Hippocampal formation (tissue), 2 donors: ENCODE measurements at regions not wholly inside any gene's neighbourhood (a gene's known extent, or its start where the extent isn't known, plus 50 kb on each side); places are given as distances from the start of the nearest gene placed in this dataset.

Experiments used
- DNase-seq, 2 donors: peaks; one replicate each; lab custom pipeline; 2025; lab: John Stamatoyannopoulos, UW

DNA sequence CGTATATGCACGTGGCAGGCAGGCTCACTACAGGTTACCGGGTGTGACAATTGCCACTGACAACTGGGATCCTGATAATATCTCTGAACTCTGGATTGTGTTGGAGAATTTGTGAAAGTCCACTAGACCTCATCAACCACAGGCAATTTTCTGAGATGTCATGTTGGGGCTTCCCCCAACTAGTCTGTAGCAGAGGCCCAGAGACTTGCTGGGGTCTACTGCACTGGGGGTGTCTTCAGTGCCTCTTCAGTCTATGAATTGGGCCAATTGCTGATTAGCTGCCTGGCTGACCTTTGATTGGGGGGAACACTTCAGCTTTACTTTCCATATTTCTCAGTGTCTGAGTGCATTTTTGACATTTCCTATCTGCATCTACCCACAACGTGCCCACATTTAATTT lies 201.5 kb downstream of the MTX2 start:
- no peak for DNase-seq

- DNase-seq, result no peak
These were observed 202.7 kb downstream of the MTX2 start for GRCh38 chr2:176471949-176472348.

DNA sequence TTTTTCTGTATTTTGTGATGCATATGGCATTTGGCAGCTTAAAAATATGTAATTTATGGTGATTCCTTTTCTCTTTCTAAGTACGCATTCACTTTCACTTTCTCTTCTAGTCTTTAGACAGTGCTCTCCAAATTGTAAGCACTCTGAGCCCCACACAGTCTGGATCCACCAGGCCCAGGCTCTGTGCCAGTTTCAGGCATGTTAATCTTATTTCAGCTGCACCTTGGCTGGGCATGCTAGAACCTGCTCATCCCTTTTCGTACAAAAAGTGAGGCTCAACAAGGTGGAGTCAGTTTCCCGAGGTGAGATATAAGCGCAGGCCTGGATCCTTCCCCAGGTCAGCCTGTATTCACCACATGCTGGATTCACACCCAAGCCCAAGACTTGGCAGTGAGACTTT lies 203.9 kb downstream of the MTX2 start:
- no peak for DNase-seq

GRCh38 chr2:176473851-176474250 lies 204.6 kb downstream of the MTX2 start:
- no peak for DNase-seq

DNA sequence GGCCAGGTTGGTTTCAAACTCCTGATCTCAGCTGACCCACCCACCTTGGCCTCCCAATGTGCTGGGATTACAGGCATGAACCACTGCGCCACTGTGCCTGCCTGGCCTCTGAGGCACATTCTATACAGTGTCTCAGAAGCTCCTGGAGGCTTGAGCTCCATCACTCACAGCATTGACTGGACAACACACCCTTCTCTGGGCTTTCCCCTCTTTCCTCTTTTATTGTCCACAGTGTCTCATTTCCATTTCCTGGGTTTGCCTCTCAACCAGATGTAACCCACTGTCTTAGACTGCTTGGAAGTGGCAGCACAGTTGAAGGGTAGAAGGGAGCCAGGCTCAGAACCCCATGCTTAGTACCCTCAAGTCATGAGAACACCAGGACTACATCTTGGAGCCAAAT lies 208.1 kb downstream of the MTX2 start:
- DNase-seq, result no peak

DNA sequence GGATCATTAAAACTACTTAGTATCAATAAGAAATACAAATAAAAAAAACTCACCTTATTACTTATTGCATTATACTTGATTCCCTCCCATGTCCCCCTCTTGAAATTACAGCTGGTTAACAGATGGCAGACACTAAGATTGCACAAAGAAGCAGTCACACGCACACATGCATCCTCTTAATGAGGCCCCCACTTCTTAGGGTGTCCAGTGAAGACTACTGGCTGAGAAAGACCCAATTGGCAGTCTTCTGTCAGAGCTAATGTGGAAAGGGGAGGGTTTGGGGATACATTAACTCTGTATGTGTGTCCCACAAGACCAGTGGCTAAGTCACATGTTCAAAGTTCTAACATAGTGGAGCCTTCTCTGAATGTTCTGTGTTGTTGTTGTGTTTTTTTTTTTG lies 210.7 kb downstream of the MTX2 start:
- no peak for DNase-seq

DNA sequence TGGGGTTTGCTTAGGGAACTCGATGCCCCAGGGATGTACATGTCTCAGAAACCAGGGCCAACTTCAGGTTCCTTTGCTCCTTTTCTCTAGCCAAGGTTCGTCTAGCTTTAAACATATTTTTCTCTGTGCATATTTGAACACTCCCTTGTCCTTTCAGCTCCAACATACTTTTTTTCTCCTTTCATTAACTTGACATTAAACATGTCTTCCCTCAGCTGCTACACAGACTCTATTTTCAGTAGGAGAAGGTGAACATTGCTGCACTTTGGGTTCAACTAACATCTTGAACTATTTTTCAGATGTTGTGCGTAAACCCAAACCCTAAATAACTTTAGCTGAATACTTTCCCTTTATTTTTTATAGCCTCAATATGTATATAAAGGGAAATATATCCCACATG lies 212.9 kb downstream of the MTX2 start:
- DNase-seq, result no peak

DNA sequence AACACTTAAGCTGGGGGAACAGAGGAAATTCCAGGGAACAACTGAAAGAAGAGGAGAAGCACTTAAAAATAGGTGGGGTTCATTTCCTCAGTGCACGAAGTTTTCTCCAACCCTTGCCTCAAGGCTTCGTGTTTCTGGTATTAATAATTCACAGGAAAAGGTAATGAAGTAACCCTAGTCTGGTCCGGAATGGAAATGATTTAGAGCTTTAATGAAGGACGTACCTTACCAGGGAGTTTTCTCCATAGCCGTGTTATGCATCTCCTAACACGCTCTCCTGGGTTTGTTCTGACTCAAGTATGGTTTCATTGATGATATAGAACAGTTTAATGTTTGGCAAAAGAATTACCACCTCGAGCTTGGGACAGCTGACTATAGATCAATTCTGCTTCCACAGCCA lies 214.2 kb downstream of the MTX2 start:
- no peak for DNase-seq

DNA sequence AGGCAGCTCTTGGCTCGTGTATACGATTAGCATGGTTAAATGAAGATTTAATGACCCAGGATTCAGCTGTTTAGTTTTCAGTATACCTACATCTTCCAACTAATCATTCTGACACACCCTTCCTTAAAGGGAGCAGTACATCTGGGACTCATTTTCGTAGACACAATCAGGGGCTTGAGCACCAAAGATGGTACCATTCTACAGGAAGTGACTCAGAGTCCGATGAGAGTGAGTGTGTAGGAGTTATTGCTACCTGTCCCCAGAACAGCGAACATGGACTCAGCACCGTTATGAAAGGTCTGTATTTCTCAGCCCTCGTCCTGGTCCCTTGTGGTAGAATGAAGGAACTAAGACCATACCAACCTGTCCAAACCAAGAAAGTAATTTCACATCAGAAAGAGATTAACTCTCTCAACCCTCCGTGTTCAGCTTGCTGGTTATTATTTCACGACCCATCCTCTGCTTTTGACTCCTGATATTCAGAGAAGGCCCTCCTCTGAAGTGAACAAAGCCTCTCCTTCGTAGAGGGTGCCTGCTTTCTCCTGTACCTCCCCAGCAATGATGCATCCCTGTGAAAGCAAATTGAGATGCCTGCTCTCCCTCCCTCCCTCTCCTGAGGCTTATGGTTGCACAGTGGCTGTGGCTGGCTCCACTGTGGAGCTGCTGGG lies 214.8 kb downstream of the MTX2 start:
- DNase-seq, result no peak

DNA sequence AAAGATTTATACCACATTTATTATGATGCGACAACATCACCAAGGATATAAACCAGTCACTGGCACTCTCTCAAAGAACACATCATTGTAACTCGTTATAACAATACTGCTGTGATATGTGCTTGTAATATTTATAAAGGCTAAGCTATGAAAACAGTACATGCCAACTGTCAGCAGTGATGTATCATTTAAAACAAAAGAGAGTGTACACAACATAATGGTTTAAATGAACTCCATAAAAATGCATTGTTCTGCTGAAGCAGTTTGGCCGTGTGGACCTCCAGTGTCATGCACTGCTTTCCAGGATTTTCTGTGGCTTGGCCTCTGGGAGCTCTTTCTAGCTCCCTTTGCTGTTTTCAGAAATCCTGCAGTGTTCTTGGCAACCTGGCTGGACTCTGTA lies 215.6 kb downstream of the MTX2 start:
- DNase-seq, result no peak

GRCh38 chr2:176488431-176488830 lies 219.2 kb downstream of the MTX2 start:
- DNase-seq, result no peak

DNA sequence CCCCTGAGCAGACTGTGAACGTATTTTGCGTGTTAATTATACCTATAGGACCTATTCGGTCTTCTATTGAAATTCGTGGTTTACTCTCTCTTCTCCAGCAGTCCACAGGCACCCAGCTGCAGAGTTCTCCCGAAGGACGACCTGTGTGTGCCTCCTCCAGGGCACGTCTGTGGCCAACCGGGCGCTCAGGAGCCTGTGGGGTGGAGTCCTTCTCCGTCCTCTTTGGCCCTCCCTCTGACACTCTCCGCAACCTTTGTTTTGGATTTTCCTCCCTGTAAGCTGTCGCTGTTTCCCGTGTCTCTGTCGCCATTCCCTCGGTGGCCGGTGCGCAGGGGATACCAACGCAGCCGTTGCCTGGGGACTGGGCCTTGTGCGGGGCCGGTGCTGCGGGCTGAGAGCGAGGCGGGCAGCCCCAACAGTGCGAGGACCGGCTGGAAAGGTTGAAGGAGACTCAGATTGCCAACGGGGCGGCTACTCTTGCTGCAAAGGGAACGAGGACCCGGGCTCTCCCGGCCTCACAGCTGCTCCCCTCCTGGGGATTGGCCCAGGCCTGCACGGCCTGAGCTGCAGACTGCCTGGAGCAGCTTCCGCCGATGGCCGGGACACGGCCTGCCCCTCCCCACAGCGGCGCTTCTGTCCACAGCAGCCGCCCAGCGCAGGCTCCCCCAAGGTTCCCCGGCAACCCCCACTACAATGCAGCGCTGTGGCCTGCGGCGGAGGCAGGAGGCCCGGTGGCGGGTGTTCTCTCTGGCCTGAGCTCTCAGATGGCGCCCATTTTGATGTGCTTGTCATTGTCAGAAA lies 221.0 kb downstream of the MTX2 start:
- peak in 1 of 2 donors; percentile 27 for DNase-seq

- no peak for DNase-seq
These were observed 222.1 kb downstream of the MTX2 start for GRCh38 chr2:176491172-176491904.

DNA sequence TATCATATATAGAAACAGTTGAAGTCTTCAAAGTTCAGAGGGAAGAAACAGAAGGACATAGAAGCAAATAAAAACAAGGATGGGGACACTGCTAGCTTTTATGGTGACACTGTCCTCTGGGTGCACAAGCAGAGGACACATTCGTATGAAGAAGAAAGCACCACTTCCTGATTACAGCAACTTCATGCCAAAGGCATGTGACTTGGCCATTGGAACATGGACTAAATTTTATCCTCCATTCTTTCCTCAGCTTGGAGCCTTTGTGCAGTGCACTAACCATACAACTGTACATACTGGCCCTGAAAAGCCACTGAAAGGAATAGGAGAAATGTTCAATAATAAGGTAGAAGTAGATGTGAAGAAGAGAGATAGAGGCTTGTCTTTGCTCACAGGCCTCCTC lies 223.3 kb downstream of the MTX2 start:
- DNase-seq, result no peak

DNA sequence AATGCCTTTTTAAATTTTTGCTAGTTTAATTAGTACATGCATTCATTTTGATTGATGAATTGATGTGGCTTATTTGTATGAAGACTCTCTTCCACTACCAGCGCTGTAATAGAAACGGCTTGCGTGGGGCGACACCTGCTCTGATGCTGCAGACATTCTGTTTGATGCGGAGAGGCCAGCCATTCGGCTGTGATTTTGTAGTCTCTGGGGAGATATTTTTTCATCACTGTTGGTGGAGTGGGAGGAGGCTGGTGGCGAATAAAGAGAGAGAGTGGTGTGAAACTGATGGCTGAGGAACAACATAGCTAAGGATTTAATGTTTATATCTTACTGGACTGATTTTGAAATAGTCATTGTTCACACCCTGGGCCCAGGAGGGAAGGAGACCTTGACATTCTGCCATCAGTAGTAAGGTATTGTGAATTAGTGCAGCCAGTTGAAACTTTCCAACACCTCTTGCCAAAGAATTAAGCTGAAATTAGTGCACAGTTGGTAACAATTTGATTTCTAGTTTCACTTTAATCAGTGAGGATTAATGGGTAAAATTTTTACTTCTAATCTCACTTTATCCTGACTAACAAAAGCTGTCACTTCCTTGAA lies 224.1 kb downstream of the MTX2 start:
- DNase-seq, result no peak

- DNase-seq, result no peak
These were observed 224.7 kb downstream of the MTX2 start for GRCh38 chr2:176493909-176494308.

DNA sequence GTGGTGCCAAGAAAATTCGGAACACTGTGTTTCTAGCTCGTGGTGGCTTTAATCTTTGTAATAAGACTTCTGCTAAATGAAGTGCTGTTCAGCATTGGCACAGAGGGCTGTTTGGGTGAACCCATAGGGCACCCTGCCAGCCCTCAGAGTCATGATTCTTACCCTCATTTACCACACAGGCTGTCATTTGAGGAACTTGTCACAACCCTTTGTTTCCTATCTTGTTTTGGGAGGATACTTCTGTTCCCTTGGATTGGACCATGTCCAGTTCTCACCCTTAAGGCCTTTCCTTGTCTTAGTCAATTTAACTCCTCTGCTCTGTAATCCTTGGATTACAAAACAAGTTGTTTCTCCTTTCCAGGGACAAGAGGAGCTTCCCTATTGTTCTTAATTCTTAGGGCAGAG lies 225.7 kb downstream of the MTX2 start:
- DNase-seq, result peak in 1 of 2 donors; percentile 26

DNA sequence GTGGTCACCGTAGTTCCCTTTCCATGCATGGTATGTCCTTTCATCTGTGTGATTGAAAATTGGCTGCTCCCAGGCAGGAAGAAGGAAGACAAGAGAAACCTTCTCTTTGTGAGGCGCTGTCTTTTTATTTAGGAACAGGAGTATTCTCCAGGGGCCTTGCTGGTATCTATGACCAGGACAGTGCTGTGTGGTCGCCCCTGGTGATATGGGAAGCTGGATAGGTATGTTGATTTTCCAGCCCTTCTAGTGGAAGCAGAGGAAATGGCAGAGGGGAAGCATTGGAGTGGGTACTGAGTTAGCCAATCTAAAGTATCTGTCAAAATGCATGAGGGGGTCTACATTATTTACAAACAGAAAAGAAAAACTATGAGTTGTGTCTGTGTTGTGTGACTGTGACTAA lies 226.6 kb downstream of the MTX2 start:
- no peak for DNase-seq

DNA sequence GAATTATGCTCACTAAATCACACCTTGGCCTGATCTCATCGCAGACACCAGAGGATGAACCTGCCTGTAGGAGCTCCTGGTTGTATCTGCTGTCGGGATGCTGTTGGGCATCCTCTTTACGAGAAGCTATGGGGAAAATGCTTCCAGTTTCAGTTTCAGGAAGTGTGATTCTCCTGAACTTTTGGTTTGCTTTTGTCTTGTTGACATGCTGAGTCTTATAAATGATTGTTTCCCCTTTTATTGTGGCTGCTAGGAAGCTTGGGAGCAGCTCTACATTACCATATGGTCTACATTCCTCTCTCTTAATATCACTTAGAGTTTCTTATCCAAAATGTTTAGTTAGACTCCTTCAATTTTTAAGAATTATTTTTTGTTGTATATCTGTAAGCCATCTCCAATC lies 227.5 kb downstream of the MTX2 start:
- DNase-seq, result no peak

- DNase-seq, result no peak
These were observed 231.7 kb downstream of the MTX2 start for GRCh38 chr2:176500901-176501300.

DNA sequence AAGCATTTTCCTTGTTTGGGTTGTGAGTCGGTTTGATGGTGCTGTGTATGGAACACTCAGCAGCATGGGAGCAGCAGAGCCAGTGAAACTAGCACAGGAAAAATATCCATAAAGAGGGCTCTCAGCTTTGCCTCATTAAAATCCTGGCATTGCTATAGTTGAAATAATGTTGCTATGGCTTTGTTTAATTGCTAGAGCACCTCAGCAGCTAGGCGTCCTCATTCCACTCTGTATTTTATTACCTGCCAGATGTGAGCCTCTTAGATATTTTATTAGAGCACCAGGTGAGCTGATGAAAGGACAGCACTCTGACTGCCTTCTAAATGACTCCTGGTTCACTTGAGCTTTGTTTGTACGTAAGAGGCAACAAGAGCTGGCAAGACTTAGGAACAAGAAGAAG lies 232.4 kb downstream of the MTX2 start:
- no peak for DNase-seq

GRCh38 chr2:176502619-176503018 lies 233.4 kb downstream of the MTX2 start:
- DNase-seq, result no peak

DNA sequence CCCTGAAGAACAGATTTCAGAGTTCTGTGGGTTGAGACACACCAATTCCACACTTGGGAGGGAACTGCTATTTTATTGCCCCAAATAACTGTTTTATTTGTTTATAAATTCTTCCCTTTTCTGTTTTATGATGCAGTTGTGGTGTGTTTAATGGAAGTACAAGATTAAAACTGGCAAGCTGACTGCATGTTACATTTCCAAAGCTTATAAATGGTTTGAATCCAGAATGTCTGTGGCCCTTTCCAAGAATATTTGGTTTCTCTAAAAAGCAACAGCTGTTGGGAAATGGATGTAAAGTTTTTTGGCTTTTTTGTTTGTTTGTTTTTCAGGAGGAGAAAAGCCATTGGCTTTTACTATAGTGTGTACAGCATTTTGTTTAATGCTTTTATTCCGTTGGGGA lies 234.5 kb downstream of the MTX2 start:
- DNase-seq, result no peak
